K562 (cell line): ENCODE measurements at regions not wholly inside any gene's neighbourhood (a gene's known extent, or its start where the extent isn't known, plus 50 kb on each side); places are given as distances from the start of the nearest gene placed in this dataset.

Source experiments
- ATAC-seq: fragments of 200-7000 bp; cut with Tn5 transposase; 3 replicates; pipeline ENCODE4 v1.9.1; 2020; ENCODE audit warnings: moderate library complexity
- BruUV-seq: library from RNA; stranded (reverse); fragments of 400-500 nt; replicated peaks from 2 replicates; lab custom pipeline; 2021; lab: Mats Ljungman, UMichigan
- CTCF ChIA-PET: fragments of 300-600 bp; formaldehyde crosslinking; extraction: SDS; loops from one replicate; lab custom pipeline; 2021; ENCODE audit warnings: low intra/inter-chr PET ratio; lab: Yijun Ruan, JAX
- POLR2A ChIA-PET: fragments of 300-600, 350-650 bp; sonication (Branson Sonifier 250); formaldehyde crosslinking; extraction: SDS; loops from one replicate; lab custom pipeline; 2021; ENCODE audit warnings: antibody characterized with exemption, inconsistent platforms; lab: Yijun Ruan, JAX
- DNase-seq, 4 experiments: peaks; one replicate each; pipeline versions ENCODE4 v3.0.0 to v3.0.0-alpha.2; 2011 to 2018; ENCODE audit warnings: low spot score in 3 of 4, mixed read lengths in 3 of 4; ENCODE audit errors: extremely low read depth in 1 of 4
- FAIRE-seq: peaks from 2 replicates; lab custom pipeline; 2011; peaks lifted over from hg19 to GRCh38; lab: Jason Lieb, UNC
- H2AFZ ChIP-seq: 2 replicates; pipeline ENCODE4 v1.6.0; 2011; ENCODE audit warnings: low read depth, low read length, control low read depth, inconsistent platforms
- H3K27ac ChIP-seq: fragments of 200-600 bp; 3 replicates; pipeline ENCODE4 v1.8.0; 2011; ENCODE audit warnings: low read depth, mild to moderate bottlenecking, control low read depth, inconsistent platforms, low read length, moderate library complexity, mixed read lengths; ENCODE audit errors: extremely low read depth
- H3K27me3 ChIP-seq, 2 experiments: fragments of 300-600 bp in 1 of 2; 2 replicates in 1 of 2; 3 replicates in 1 of 2; pipeline versions ENCODE4 v1.6.0 to v1.8.0; 2011; ENCODE audit warnings: inconsistent platforms in 2 of 2, low read length in 2 of 2, mild to moderate bottlenecking in 1 of 2, mixed read lengths in 1 of 2, moderate library complexity in 1 of 2; ENCODE audit not compliant: control insufficient read depth in 2 of 2, insufficient read depth in 2 of 2
- H3K36me3 ChIP-seq: fragments of 300-600 bp; 3 replicates; pipeline ENCODE4 v1.8.0; 2011; ENCODE audit warnings: mild to moderate bottlenecking, low read length, inconsistent platforms; ENCODE audit not compliant: control insufficient read depth, insufficient read depth
- H3K4me1 ChIP-seq, 2 experiments: fragments of 200-600 bp in 1 of 2; replicated peaks in 1 of 2; 2 replicates in 1 of 2; 3 replicates in 1 of 2; pipeline versions ENCODE4 v1.5.1 to v1.8.0; 2011; ENCODE audit warnings: inconsistent platforms in 2 of 2, low read length in 2 of 2, mild to moderate bottlenecking in 1 of 2, mixed read lengths in 1 of 2, moderate library complexity in 1 of 2; ENCODE audit not compliant: control insufficient read depth in 2 of 2, insufficient read depth in 2 of 2
- H3K4me2 ChIP-seq: 2 replicates; pipeline ENCODE4 v1.6.1; 2011; ENCODE audit warnings: low read length, control low read depth, inconsistent platforms, mixed read lengths; ENCODE audit not compliant: insufficient read depth
- H3K4me3 ChIP-seq: fragments of 200-600 bp; sonication (generic), shearing (Covaris generic); 2 replicates; pipeline ENCODE4 v1.5.1; 2016; ENCODE audit warnings: control low read depth, inconsistent platforms
- H3K79me2 ChIP-seq: fragments of 200-600 bp; 3 replicates; pipeline ENCODE4 v1.8.0; 2011; ENCODE audit warnings: low read length, inconsistent platforms; ENCODE audit not compliant: control insufficient read depth, insufficient read depth
- H3K9ac ChIP-seq, 2 experiments: 2 replicates each; pipeline versions ENCODE4 v1.6.0 to v1.6.1; 2011; ENCODE audit warnings: low read depth in 2 of 2, low read length in 2 of 2, control low read depth in 1 of 2, inconsistent platforms in 1 of 2, mild to moderate bottlenecking in 1 of 2, mixed read lengths in 1 of 2; ENCODE audit not compliant: insufficient read depth in 1 of 2
- H3K9me1 ChIP-seq: one replicate; pipeline ENCODE4 v1.6.0; 2011; ENCODE audit warnings: inconsistent platforms, mild to moderate bottlenecking, low read length, moderate library complexity; ENCODE audit not compliant: control insufficient read depth, insufficient read depth
- H3K9me3 ChIP-seq: replicated peaks from 2 replicates; pipeline ENCODE4 v1.5.1; 2011; ENCODE audit warnings: low read depth, low read length, inconsistent platforms; ENCODE audit not compliant: control insufficient read depth, insufficient read depth
- H4K20me1 ChIP-seq: replicated peaks from 2 replicates; pipeline ENCODE4 v1.6.1; 2011; ENCODE audit warnings: low read length, inconsistent platforms, mixed read lengths; ENCODE audit not compliant: control insufficient read depth, insufficient read depth
- CBFA2T2 ChIP-seq: fragments of 450-650 bp; conservative IDR thresholded peaks from 2 replicates; pipeline ENCODE4 v1.6.1; 2017; ENCODE audit warnings: mild to moderate bottlenecking
- HMG20A ChIP-seq: fragments of 450-650 bp; formaldehyde crosslinking; conservative IDR thresholded peaks from 2 replicates; pipeline ENCODE4 v1.4.0; 2020; ENCODE audit warnings: mild to moderate bottlenecking, mixed read lengths
- KAT2B ChIP-seq: IDR thresholded peaks from one replicate; pipeline ENCODE4 v1.6.1; 2012; ENCODE audit warnings: low read depth, mild to moderate bottlenecking, control low read depth, inconsistent platforms, low read length, moderate library complexity
- MAFF ChIP-seq: IDR thresholded peaks from 2 replicates; pipeline ENCODE4 v1.6.1; 2012; ENCODE audit warnings: low read length, improper control_type of control experiment
- REST ChIP-seq, 2 experiments: fragments of 450-650 bp; formaldehyde crosslinking in 1 of 2; IDR thresholded peaks; 2 replicates each; pipeline versions ENCODE4 v1.4.0 to v1.6.1; 2014 to 2020; ENCODE audit warnings: mild to moderate bottlenecking in 2 of 2, borderline replicate concordance in 1 of 2, low read depth in 1 of 2
- SIN3A ChIP-seq, 2 experiments: fragments of 150-350 bp in 1 of 2; IDR thresholded peaks; 2 replicates each; pipeline ENCODE4 v1.6.1; 2011 to 2016; ENCODE audit warnings: borderline replicate concordance in 2 of 2, low read depth in 2 of 2, low read length in 2 of 2, mild to moderate bottlenecking in 2 of 2, moderate library complexity in 2 of 2; ENCODE audit not compliant: control insufficient read depth in 1 of 2
- ZNF316 ChIP-seq: fragments of 450-650 bp; IDR thresholded peaks from 2 replicates; pipeline ENCODE4 v1.6.1; 2016
- WGBS: fragments of 100-300 bp; shearing (Covaris generic); methylation state at CpG from one replicate; pipeline ENCODE4 v1.1.6; 2016; ENCODE audit warnings: low coverage, mixed read lengths; ENCODE audit not compliant: insufficient coverage; ENCODE audit errors: missing lambda C conversion rate; 5-methylcytosine and 5-hydroxymethylcytosine counted together
- in situ Hi-C: fragments of 300-500 bp; cut with MboI; formaldehyde crosslinking; loops from 4 replicates; pipeline ENCODE4 v1.15.0; 2018; ENCODE audit warnings: inconsistent platforms, mixed read lengths
- intact Hi-C: fragments of 100-400 bp; cut with micrococcal nuclease; formaldehyde crosslinking; loops from 2 replicates; pipeline ENCODE4 v1.14.2; 2022

GRCh38 chr5:175798626-175799025, 72.8 kb upstream of the CPLX2 start:
- in situ Hi-C loops: no loop called here
- peaks cover 2 to 17% of the 10 kb centered on the region in 2 experiments; a peak in 4 of 5 replicates for H3K4me1 ChIP-seq
- WGBS: 15% methylated on average over 2 of the region's 2 CpGs
- no peak overlapping the region for H3K9ac ChIP-seq
- POLR2A ChIA-PET: interaction anchor here (0.7 kb wide), 1 partner anchor 23 kb away, joined by 3 read pairs; no protein-coding TSS in a partner anchor
- H3K4me2 ChIP-seq: no peak overlapping the region
- H3K36me3 ChIP-seq: no peaks in the 10 kb centered on the region
- H3K27me3 ChIP-seq: peaks cover 0 to 19% of the 10 kb centered on the region in 2 experiments; a peak in 3 of 5 replicates
- no peaks in the 10 kb centered on the region for H3K9me1 ChIP-seq
- no peak for DNase-seq
- H3K9me3 ChIP-seq: no peaks in the 10 kb centered on the region
- H4K20me1 ChIP-seq: no peaks in the 10 kb centered on the region
- FAIRE-seq: no peak
- no peak overlapping the region for H3K4me3 ChIP-seq
- no TSS peak for BruUV-seq
- ATAC-seq: no peak
- no peak overlapping the region for H2AFZ ChIP-seq
- no peak overlapping the region for H3K27ac ChIP-seq
- intact Hi-C loops: no loop called here
- H3K79me2 ChIP-seq: no peaks in the 10 kb centered on the region
- CTCF ChIA-PET: no interaction called here
- TF ChIP-seq KAT2B: no peak
- TF ChIP-seq SIN3A (IDR thresholded peaks at IDR 0.05; ENCODE audit: borderline replicate concordance in 2 of 2, control insufficient read depth in 1 of 2, low read depth in 2 of 2, low read length in 2 of 2): no peak

GRCh38 chr5:175800656-175801081, 70.7 kb upstream of the CPLX2 start:
- Histone ChIP-seq H3K36me3 (no peaks in the 10 kb centered on the region), H3K4me2 (0 out of 2 replicates have a peak overlapping the region, but pooled peaks have one; percentile 1), H3K9ac (no peak overlapping the region), H3K79me2 (no peaks in the 10 kb centered on the region), H3K4me3 (no peak overlapping the region), H4K20me1 (no peaks in the 10 kb centered on the region), H3K4me1 (peaks cover 2 to 17% of the 10 kb centered on the region in 2 experiments; a peak in 4 of 5 replicates), H3K27me3 (peaks cover 2 to 26% of the 10 kb centered on the region in 2 experiments; a peak in 3 of 5 replicates), H2AFZ (no peak overlapping the region), H3K27ac (no peak overlapping the region), H3K9me1 (no peaks in the 10 kb centered on the region), H3K9me3 (no peaks in the 10 kb centered on the region)
- BruUV-seq: no TSS peak
- ChIA-PET POLR2A (no interaction called here), CTCF (no interaction called here)
- FAIRE-seq: peak; percentile 80
- peak in 2 of 4 experiments; percentile 39 to 65 for DNase-seq
- in situ Hi-C loops: loop anchor here (10.0 kb wide), 1 partner anchor 944 kb away; no protein-coding TSS in a partner anchor
- WGBS: 0% methylated on average over 4 of the region's 5 CpGs
- intact Hi-C loops: no loop called here
- ATAC-seq: peak; percentile 48
- TF ChIP-seq REST (IDR thresholded peaks at IDR 0.05; ENCODE audit: borderline replicate concordance) (peak; percentile 31; the same call in 1 of the 2 replicates), REST (CRISPR knock-in tag; IDR thresholded peaks at IDR 0.05; ENCODE audit: low read depth) (no peak), CBFA2T2 (0 out of 2 replicates have a peak, but pooled peaks have one; percentile 11), HMG20A (CRISPR knock-in tag) (no peak), MAFF (peak; percentile 73; the same call in 1 of the 2 replicates), ZNF316 (peak; percentile 83)
